C1 segment of cervical spinal cord (tissue), 14 donors: ENCODE measurements at regions not wholly inside any gene's neighbourhood (a gene's known extent, or its start where the extent isn't known, plus 50 kb on each side); places are given as distances from the start of the nearest gene placed in this dataset.
"Not testable (repeated sequence)": the region's sequence is repeated elsewhere in the genome, so short reads cannot be mapped to it uniquely, and the experiment has no call there.

Experiments used
- DNase-seq, 14 donors: peaks; one replicate each; lab custom pipeline; 2025; lab: John Stamatoyannopoulos, UW

DNA sequence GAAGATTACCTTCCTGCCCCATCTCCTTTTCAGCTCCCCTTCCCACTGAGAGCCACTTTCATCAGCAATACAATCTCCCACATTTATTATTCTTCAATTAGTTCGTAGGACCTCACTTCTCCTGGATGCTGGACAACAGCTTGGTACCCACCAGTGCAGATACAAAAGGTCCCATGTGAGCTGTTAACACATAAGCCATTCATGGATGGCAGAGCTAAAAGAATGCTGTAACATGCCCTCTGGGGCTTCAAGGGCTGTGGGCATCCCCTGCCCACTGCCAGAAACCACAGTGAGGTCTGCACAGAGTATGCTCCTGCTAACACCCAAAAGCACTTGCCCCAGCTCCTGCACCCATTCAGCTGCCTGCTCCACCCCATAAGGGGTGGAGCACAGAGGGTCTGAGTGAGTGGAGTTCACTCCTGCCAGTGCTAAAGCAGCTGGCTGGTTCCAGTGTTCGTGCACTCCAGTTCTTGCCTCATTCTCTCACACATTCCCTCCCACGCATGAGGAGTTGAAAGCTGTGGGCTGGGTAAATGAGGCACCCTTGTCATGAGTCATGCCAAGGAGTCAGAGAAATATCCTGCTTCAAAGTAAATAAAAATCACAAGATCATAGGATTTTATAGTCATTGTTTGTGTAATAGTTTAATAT, 305.9 kb upstream of the TMEFF2 start:
- no peak for DNase-seq

DNA sequence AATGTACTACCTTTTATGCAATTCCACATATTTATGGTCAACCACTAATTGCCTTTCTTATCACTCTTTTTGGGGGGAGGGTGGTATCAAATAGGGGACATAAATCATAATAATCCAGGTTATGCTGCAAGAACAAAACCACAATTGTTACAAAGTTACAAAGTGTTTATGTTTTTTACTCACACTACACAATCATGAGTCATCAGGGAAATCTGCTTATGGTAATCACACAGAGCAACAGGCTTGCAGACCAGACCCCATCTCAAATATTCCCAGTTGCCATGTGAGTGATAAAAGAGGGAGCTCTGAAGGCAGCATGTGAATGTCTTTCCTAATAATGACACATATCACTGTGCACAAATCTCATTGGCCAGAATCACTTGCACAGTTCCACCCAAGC, 304.7 kb upstream of the TMEFF2 start:
- DNase-seq: no peak

DNA sequence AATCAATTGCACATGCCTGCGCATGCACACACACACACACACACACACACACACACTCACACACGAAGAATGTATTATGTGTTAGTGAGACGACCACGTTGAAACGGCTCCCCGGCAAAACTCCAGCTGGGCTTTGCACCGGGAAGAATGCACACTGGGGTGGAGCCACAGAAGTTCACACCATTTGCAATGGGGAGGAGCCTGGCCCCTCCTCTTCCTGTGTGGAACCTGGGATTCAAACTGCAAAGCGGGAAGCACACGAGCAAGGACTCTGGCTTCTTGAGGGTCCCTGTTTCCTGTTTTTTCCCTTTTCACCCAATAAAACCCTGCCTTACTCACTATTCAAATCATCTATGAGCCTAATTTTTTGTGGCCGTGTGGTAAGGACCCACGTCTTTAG, 304.0 kb upstream of the TMEFF2 start:
- DNase-seq: no peak

DNA sequence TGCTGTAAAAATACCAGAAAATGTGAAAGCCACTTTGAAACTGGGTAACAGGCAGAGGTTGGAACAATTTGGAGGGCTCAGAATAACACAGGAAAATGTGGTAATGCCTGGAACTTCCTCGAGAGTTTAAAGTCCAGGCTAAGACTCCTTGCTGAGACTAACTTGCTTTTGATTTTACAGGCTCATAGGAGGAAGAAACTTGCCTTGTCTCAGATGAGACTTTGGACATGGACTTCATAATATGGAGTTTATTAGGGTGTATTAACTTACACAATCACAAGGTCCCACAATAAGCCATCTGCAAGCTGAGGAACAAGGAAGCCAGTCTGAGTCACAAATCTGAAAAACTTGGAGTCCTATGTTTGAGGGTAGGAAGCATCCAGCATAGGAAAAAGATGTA, 293.4 kb upstream of the TMEFF2 start:
- DNase-seq: not testable (repeated sequence)

DNA sequence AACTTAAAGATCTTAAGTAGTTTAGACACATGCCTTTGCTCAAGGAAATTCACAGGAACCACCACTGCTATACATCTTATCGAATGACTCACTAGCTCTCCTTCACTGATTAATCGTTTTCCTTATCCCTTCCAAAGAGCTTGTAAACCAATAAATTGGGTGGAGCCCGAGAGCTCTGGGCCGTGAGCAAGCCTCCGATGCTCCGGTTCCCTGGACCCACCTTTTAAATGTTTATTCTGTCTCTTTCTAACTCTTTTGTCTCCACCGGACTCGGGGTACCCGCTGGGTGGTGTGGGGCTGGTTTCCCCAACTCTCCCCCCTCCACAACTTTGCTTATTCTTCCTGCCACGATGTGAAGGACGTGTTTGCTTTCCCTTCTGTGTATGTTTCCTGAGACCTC, 292.9 kb upstream of the TMEFF2 start:
- DNase-seq: no peak

DNA sequence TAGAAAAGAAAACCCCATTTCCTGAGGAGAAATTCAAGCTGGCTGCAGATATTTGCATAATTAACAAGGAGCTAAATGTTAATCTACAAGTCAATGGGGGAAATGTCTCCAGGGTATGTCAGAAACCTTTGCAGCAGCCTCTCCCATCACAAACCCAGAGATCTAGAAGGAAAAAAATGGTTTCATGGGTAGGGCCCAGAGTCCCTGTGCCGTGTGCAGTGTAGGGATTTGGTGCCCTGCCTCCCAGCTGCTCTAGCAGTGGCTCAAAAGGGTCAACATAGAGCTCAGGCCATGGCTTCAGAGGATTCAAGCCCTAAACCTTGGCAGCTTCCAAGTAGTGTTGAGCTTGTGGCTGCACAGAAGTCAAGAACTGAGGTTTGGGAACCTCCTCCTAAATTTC, 290.2 kb upstream of the TMEFF2 start:
- DNase-seq: no peak

DNA sequence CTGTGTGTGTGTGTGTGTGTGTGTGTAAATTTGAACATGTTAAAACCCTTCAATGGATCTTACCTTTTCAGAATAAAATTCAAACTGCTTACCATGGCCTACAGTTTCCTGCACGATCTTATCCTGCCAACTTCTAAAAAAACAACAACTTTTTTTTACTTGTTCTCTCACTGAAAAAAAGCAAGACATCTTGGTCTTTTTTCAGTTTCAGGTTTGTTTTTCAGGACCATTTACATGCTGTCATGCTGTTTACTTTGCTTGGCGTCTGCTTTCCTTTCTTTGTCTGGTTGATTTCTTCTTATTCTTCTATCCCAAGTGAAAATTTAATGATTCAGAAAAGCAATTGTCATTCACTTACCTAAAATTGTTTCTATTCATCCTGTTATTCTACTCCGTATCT, 286.3 kb upstream of the TMEFF2 start:
- no peak for DNase-seq

DNA sequence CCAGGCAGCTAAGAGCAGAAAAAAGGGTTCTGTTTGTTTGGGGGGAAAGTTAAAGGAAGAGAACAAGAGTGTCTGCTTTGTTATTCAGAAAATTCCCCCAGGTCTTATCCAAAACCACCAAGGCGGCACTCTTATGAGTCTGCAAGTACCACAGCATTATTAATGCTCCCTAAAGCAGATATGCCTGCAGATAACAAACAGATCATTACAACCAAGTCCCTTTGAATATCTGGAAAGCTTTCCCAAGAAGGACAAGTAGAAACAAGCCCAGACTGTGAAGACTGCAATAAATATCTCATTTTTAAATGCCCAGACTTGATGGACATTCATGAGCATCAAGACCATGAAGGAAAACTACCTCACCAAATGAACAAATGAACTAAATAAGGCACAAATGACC, 278.6 kb upstream of the TMEFF2 start:
- DNase-seq: no peak

DNA sequence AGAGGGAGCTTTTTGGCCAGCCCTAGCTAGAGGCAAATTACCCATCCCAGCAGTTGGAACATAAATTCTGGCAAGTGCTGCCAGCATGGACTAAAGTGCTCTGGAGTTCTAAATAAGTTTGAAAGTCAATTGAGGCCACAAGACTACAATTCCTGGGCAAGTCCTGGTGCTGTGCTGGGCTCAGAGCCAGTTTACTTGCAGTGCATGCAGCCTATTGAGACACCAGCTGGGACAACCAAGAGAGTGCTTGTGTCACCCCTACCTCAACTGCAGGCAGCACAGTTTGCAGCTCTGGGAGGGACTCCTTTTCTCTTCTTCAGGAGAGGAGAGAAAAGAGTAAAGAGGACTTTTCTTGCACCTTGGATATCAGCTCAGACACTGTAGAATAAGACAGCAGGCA, 277.2 kb upstream of the TMEFF2 start:
- no peak for DNase-seq

DNA sequence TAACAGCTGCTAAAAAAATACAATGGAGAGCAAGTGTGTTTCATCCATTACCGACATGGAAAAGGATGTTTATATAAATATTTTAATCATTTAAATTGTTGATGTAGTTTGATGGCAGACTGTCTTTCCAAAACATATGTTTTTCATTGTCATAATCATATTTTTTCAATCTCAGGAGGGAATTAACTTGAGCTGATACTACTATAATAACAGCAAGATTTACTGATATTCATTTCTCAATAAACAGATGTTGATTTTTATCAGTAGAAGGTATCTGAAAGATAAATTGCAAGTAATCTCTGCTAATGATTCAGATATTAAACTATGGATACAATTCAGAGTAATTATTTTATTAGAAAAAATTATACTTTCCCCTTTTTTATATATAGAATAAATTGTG, 274.9 kb upstream of the TMEFF2 start:
- no peak for DNase-seq

DNA sequence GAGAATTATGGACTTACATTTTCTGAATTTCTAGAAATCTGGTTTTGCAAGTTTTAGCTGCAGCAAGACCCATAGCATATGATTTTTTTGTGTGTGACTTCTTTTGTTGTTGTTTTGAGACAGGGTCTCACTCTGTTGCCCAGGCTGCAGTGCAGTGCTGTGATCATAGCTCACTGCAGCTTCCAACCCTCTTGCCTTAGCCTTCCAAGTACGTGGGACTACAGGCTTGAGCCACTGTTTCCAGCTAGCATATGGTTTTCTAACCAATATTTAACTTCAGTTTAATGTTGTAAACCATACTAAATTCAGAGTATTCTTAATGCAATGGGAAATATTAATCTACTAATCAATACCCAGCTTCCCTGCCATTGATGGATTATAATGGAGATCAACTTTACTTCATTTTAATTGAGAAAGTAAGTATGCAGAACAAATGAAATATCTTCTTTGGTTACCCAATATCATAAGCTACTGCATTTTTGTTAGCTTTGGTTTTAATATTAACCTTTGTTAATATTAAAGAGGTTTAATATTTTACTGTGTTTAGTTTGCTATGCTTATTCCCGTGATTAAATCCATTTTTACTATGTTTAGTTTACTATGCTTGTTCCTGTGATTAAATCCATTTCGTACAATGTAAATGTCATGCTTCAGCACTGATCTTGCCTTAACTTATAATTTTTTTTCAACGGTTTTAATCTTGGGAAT, 273.4 kb upstream of the TMEFF2 start:
- no peak for DNase-seq

DNA sequence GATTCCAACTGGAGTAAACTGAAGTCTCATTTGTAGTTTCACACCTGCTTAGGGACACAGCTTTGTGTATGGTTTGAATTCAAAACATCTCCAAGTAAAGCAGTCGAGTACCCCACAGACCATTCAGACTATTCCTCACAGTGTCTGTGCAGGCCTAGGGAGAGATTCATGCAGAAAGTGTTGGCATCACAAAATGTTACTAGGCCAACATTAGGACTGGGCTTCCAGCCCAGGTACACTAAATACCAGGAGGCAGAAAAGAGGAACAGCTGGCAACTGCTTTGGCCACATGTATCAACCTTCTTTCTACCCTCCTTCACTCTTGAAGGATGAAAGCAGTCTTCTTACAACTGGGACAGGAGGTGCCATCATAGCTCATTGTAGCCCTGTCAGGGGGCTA, 270.4 kb upstream of the TMEFF2 start:
- DNase-seq: no peak

DNA sequence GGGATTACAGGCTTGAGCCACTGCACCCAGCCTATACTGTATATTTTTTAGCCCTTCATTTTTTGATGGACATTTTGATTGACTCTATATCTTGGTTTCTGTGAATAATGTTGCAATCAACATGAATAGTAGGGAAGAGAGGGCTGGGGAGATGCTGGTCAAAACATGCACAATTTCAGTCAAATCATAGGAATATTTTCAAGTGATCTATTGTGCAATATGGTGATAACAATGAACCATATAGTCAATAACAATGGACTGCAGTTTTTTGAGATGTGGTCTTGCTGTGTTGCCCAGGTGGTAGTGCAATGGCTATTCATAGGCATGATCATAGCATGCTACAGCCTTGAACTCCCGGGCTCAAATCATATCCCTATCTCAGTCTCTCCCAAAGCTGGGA, 264.7 kb upstream of the TMEFF2 start:
- DNase-seq: no peak

DNA sequence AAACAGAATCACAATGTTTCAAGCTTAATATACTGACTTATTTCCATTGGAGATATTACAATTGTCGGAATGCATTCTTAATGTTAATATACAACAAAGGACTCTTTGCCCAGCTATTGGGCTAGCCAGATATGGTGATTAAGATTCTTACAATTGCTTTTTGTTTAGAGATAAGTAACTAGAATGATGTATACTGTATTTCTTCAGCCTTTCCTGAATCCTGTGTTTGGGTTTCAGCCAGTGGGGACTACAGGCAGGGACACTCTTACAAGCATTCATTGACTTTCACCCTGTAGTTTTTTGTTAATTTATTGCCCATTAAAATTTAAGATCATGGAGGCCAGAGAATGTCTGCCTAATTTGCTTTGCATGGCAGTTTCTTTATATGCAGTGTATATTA, 254.1 kb upstream of the TMEFF2 start:
- no peak for DNase-seq

DNA sequence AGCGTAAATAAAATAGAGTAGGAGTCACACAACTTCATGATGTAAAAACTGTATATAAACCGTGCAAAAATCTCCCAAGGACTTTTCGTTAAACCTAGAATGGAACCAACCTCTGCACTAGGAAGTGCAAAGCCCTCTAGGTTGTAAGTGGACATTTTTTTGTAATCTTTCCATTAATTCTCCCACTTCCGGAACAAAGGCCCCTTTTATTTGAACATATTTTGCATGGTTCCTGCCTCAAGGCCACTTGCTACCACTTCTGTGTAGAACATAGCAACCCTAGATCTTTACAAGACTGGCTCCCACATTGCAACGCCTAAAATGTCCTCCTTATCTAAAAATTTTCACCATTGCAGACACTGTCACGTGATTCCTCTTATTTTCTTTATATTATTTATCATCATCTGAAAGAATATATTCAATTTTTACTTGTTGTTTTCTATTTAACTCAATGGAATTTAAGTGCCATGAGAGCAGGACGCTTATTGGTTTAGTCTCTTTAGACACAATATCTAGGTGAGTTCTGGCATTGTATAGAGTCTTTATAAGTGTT, 249.6 kb upstream of the TMEFF2 start:
- no peak for DNase-seq

DNA sequence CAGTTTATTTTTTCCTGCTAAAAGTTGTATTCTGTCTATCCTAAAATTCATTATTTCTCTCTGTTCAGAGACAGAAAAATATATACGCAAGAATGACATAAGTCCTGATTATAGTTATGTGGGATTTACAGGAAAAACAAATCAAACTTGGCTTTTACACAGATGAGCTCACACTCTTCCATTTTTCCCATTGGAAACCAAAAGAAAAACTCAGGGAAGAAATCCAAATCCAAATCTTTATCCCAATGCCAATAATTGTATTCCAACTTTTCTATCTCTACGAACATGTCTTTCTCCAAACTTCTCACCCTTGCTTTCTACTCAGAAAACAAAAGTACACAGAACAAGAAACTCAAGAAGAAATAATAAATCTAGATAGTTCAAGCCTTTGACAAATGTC, 249.1 kb upstream of the TMEFF2 start:
- DNase-seq: no peak

DNA sequence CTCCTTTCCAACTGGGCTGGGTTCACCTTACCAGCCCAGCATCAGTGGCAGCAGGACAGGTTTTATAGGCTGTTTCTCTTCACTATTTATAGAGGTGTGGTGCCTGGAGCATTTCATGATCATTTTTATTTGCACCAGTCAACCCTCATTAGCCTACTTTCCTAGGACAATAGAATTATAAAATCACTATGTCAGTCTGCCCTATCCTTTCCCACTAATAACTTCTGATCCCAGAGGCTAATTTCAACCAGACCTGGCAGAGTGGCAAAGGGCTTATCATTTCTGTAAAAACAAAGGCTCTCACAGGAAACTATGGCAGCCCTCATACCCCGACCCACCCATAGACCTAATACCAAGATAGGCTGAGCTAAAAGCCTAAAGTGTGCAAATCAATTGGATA, 243.5 kb upstream of the TMEFF2 start:
- DNase-seq: no peak

DNA sequence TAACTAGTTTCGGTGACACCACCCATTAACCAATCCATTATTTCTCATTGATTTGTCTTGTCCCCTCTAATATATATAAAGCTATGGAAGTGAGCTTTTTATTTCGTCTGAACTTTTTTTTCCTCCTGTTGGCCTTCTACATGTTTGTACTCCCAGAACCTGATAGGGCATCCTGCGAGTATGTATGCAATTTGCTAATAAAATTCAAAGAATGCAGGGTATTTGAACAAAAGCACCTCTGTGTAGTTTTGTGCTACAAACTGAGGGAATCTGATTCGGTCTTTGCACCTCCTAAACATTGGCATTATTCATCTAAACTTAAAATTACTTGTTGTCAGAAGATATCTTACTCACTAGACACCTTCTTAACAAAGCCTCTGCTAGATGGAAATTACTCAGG, 242.9 kb upstream of the TMEFF2 start:
- no peak for DNase-seq

DNA sequence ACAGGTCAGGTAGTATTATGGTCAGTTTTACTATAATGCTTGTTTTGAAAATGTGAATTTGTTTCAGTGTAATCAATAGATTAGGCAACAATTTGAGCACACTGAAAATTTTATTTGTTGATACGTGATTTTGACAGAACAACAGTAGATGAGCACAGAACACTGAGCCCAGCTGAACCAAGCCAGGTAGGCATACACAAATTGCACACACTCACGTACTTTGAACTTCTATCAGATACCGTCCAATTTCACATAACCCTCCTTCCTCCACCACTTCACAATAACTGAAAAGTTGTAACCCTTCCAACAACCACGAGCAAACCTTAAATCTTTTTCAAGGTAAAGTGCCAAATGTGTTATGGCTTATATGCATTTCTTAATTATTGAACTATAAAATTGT, 229.5 kb upstream of the TMEFF2 start:
- no peak for DNase-seq

DNA sequence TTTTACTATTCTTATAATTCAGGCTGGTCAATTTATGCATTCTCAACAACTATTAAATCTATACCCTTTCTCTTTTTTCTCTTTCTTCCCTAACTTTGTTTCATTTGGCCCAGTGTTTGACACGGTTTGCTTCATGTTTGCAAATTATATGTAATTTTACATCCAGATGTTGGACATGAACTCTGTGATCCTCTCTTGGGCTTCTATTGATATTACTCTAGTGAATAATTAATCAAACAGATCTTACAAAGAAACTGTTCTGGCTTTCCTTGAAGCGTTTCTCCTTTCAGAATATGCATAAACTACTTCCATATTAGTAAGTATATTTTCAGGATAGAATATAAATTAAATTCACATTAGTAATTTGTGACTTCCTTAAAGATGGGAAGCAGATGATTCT, 225.1 kb upstream of the TMEFF2 start:
- no peak for DNase-seq

DNA sequence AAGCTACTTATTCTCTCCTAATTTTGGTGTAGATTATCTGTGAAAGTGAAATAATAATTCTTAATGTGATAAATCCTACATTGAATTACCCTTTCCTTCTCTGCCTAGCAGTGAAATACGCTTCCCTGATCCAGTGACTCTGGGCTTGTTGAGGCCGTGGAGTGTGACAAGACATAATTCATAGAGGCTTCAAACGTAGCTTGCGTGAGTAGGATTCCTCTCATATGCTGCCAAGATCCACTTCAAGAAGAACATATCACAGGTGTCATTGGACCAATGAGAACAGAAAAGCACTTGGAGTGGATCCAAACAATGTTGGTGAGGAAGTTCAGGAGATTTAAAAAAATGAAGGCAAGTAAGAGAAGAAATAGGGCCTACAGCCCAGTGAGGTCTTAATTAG, 221.3 kb upstream of the TMEFF2 start:
- DNase-seq: no peak

DNA sequence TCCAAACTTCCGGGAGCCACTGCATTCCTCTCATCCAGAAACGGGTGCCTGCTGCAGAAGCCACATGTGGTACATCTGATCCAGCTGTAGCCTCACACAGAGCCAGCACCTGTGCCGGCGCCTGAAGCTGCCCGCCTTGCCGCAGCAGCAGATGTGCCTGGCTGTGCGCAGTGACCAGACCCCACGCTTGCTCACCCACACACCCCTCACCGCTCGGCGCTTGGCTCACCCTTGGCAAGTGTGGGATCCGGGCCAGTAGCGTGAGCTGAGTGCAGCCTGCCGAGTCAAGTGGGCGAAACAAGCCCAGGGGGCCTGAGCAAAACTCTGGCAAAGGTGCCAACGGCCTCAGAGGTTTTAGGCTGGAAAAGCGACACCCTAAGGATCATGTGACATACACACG, 220.1 kb upstream of the TMEFF2 start:
- no peak for DNase-seq
